C4-2B (cell line): ENCODE measurements at regions not wholly inside any gene's neighbourhood (a gene's known extent, or its start where the extent isn't known, plus 50 kb on each side); places are given as distances from the start of the nearest gene placed in this dataset.
"Not testable (repeated sequence)": the region's sequence is repeated elsewhere in the genome, so short reads cannot be mapped to it uniquely, and the experiment has no call there.

Experiments
- ZFX ChIP-seq: fragments of 450-650 bp; IDR thresholded peaks from 2 replicates; pipeline ENCODE4 v1.6.1; 2017
- TF ChIP-seq, protein P1 (sequence below): fragments of 450-650 bp; conservative IDR thresholded peaks from 2 replicates; pipeline ENCODE4 v1.5.1; 2017; ENCODE audit warnings: mild to moderate bottlenecking

DNA sequence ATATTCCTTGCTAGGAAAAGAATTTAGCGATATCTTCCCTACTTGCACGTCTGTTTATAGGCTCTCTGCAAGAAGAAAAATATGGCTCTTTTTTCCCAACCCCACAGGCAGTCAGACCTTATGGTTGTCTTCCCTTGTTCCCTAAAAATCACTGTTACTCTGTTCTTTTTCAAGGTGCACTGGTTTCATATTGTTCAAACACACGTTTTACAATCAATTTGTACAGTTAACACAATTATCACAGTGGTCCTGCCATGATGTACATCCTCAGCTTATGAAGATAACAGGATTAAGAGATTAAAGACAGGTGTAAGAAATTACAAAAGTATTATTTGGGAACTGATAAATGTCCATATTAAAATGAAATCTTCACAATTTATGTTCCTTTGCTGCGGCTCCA, 51.7 kb upstream of the MORC3 start:
- TF ChIP-seq, protein P1, sequence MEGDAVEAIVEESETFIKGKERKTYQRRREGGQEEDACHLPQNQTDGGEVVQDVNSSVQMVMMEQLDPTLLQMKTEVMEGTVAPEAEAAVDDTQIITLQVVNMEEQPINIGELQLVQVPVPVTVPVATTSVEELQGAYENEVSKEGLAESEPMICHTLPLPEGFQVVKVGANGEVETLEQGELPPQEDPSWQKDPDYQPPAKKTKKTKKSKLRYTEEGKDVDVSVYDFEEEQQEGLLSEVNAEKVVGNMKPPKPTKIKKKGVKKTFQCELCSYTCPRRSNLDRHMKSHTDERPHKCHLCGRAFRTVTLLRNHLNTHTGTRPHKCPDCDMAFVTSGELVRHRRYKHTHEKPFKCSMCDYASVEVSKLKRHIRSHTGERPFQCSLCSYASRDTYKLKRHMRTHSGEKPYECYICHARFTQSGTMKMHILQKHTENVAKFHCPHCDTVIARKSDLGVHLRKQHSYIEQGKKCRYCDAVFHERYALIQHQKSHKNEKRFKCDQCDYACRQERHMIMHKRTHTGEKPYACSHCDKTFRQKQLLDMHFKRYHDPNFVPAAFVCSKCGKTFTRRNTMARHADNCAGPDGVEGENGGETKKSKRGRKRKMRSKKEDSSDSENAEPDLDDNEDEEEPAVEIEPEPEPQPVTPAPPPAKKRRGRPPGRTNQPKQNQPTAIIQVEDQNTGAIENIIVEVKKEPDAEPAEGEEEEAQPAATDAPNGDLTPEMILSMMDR = not testable (repeated sequence)
- TF ChIP-seq ZFX = not testable (repeated sequence)
